GM18858 (cell line): ENCODE measurements at regions not wholly inside any gene's neighbourhood (a gene's known extent, or its start where the extent isn't known, plus 50 kb on each side); places are given as distances from the start of the nearest gene placed in this dataset.

Experiments
- ATAC-seq: cut with Tn5 transposase; IDR thresholded peaks from one replicate; pipeline ENCODE4 v1.9.1; 2021; ENCODE audit not compliant: unreplicated experiment

DNA sequence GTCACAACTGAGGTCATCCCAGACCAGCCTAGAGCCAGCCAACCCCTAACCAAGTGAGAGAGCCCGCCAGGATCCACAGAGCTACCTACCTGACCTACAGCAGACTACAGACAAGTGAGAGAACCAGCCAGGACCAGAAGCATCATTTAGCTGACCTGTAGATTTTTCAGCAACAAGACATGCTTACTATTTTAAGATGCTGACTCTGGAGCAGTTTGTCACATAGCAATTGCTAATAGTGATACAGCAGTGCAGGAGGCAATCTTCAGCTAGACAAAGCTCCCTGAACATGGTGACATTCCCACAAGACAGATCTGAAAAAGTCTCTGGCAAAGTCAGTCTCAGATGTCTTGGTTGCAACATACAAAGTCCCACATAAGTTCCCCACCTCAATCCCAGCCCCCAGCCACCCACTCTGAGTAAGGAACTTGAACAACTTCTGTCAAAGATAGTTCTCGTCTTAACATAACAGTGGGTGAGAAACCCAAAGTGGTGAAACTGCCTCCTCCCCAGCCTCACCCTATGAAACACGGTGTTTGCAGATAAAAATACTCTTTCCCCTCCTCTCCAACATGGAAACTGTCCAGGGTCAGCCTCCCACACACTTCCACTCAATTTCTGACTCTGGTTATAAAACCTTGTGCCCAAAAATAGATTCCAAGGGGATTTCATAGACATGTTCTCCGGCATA lies 120.3 kb upstream of the SLC6A11 start:
- no peak for ATAC-seq

DNA sequence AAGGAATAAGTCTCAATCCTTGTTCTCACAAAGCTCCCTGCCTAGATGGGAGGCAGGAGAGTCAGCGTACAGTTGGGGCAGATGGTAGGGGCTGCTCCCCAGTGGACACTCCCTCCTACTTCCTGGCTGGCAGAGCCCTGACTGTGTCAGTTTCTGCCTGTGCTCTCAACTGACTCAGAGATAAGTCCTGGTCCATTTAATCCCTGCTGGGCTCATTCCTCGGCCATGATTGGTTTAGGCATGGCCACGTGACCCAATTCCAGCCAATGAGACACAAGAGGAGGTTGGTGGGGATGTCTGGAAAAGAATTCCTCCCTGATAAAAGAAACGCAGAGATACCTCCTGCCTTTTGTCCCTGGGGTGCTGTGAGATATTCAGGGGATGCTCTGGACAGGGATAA lies 118.1 kb upstream of the SLC6A11 start:
- no peak for ATAC-seq

DNA sequence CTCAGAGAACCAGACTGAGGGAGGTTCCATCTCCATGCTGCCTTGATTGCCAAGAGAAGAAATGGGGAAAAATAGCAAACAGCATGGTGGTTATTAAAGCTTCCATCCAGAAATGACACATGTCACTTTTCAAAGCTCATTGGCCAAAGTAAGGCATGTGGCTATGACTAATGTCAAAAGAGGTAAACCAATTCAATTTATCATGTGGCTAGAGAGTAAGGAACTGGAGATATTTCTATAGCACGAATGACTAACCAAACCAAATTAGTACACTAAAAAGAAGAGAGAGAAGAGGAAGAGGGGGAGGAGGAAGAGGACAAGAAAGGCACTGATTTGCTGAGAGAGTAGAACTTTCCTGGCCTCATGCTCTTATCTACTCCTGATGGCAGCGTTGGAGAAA lies 115.2 kb upstream of the SLC6A11 start:
- ATAC-seq: no peak

DNA sequence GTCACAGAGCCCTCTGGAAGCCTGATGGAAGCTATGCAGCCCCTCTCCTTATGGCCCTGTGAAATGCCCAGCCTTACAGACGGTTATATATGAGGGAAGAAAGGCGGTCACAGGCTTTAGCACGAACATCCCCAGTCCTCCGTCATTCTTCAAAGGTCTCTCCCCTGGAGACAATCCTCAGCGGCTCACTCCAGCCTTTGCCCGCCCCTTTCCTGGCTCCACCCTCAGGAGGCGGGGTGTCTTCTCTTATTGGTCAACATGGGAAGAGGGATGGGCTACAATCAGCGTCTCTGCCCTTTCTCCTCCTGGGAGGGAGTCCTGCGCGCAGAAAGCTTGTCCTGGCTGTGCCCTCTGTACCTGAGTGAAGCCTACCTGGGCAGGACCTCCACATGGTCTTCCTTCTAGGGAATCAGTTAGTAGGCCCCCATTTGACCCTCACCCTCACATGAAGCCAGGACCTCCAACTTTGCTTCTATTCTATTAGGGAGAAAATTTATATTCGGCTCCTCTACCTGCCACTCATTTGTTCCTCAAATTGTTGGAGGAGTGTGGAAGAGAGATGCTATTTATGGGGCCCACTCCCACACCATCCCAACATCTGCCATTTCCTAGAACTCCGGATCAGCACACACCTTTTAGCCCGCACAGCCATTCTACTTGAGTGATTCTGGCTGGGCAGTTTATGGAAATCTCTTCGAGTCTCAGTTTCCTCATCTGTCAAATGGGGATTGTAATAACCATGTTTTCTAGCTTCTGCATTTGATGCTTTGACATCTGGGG lies 112.9 kb upstream of the SLC6A11 start:
- no peak for ATAC-seq

DNA sequence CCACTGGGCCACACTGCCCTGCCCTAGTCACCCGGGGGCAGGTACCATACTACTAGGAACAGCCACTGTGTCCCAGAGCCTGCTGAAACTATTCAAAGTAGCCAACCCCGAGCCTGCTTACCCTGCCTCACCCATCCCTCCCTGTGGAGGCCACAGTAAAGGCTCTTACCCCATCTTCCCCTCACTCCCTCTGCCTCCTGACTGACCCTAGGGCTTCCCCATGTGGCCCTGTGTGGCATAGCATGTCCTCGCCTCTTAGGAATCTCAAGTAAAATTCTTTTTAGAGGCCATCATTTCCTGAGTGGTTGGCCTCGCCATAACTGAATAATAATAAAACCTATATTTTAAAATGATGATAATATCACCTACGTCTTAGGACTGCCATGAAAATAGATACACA lies 112.2 kb upstream of the SLC6A11 start:
- ATAC-seq: no peak

DNA sequence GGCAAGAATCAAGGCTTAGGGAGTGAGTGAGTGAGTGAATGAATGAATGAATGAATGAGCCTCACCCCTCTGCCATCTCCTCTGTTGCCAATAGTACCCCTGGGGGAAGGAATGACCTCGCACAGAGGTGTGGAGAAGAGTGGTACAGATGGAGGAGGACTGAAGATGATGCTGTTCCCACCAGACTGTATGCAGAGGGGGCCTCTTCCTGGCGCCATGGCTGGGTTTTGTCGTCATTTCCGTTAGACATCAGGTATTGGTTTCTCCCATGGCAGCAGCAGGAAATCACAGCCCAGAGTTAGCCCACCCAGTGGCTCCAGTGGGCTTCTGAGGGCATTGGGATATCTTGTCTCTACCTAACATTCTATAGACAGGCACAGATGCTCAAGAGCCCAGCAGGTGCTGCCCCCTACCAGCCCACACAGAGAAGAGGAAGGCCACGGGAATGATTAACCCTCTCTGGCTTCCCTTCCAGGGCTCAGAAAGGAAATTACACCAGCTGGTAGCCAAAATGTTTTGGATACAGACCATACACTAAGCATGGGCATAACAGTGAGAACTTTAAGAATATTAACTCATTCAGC lies 109.8 kb upstream of the SLC6A11 start:
- no peak for ATAC-seq

DNA sequence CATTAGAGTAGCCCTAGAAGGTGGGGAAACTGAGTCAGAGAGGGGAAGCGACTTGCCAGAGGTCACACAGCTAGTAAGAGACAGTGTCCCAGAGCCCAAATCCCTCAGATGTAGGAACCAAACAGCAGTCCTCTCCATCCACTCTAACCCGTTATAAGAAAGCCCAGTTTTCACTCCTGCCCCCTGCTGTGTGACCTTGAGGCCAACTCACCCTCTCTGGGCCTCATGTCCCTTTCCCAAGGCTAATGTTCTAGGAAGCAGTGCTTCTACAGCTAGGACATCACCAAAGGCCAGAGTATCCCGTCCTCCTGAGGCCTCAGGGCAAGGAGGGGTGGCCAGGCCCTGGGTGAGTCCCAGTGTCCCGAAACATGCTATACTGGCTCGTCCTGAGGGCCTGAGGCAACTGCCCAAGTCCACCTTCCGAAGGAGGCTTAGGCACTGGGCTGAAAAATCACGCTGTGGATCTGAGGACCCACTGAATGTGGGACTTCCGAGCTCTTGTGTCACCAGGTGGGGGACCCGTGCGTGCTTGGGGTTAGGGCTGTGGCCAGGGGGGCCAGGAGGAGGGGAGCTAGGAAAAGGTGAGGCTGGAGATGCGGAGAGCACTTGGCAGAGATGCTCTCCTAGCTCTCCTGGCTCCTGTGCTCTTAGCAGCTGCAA lies 109.2 kb upstream of the SLC6A11 start:
- no peak for ATAC-seq

DNA sequence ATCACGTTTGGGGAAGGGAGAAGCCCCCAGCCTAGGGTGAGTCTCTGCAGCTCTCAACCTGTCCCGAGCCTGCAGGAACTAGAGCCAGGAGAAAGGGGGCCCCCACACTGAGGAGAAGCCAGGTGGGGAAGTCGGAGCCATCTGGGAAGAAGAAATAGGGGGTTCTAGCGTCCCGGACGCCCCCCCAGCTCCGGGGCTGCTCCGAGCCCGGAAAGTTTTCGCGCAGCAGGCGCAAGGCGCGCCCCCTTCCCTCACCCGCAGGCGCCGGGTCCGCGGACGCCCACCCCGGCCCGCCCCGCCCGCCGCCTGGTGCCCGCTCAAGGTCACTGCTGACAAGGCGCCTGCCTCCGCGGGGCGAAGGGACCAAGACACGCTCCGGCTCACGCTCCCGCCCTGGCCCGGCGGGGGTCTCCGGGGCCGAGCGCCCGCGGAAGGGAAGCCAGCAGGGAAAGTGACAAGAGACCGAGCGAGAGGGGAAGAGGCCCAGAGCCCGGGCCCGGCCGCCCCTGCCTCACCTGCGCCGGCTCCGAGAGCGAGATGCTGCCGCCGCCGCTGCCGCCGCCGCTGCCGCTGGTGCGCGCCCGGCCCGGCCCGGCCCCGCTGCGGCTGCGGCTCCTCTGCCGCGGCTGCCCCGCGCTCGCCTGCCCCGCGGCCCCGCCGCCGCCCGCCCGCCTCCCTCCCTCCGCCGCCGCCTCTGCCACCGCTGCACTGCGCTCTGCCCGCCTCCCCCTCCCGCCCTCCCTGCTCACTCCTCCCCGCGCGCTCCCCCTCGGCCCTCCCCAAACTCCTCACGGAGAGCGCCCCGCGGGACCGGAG lies 108.4 kb upstream of the SLC6A11 start:
- no peak for ATAC-seq

DNA sequence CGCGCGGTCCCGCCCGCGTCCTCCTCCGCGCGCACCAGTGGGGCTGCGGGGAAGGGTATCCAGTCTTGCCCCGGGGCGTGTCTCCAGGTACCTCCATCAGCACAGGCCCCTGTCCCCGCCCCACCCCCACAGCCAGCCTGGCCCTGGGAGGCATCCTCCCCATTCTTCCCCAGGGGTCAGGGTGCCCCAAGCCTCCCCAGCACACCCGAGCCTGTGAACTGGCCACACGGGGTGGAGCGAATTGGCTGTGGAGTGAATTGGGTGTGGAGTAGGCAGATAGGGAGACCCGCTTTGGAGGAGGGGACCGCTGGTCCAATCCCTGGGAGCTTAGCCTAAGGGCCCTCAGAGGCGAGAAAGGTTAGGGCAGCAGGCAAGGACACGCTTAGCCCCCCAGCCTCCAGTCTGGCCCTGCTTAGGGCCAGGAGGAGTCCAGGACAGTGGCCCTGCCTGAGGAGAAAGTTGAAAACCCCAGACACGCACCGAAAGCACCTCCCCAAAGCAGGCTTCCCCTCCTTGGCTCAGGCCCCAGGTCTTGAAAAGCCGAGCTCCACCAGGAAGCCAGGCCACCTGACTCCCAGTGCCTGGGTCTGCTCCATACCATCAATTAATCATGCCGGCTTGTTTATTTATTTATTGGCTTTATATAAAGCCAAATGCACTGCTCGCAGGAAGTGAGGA lies 107.7 kb upstream of the SLC6A11 start:
- no peak for ATAC-seq

DNA sequence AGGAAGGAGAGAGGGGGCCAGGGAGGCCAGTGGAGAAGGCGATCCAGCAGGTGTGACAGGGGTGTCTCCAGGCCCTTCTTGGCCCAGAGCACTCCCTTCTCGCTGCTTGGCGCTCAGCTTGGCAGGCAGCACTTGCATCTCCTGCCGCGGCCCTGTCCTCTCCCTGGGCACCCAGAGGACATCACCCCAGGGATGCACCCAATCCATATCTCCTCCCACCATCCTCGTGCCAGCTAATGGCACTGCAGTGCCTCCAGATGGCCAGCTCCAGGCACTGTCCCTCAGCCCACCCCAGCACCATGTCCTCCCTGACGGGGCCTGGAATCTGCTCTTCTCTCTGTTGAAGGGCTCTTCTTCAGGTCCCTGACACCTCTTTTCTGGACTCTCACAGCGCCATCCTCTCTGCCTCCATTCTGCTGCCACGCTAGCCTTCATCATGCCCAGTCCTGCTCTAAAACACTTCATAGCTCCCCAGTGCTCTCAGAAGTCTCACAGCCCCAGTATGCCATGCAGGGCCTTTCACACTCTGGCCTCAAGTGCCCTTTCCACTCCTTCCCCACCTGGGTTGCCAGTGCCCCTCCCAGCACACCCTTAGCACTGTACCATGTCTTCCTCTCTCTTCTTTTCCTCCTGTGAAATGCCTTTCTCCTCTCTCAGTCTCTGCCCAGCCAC lies 106.8 kb upstream of the SLC6A11 start:
- no peak for ATAC-seq

DNA sequence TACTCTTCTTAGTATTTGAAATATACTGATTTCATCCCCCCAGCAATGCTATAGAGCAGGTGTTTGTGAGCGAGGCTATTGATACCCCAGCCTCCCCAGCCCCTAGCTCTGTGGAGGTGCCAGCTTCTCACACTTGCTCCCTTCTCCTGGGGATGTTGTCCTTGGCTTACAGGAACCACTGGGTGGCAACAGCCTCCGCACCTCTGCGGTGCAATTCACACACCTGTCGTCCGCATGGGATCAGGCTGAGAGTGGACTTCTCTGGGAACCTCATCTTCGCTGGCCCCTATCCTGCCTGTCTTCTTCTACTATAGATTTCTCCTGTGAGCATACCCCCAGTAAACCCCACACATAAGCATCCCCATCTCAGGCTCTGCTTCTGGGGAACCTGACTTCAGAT lies 103.9 kb upstream of the SLC6A11 start:
- no peak for ATAC-seq

DNA sequence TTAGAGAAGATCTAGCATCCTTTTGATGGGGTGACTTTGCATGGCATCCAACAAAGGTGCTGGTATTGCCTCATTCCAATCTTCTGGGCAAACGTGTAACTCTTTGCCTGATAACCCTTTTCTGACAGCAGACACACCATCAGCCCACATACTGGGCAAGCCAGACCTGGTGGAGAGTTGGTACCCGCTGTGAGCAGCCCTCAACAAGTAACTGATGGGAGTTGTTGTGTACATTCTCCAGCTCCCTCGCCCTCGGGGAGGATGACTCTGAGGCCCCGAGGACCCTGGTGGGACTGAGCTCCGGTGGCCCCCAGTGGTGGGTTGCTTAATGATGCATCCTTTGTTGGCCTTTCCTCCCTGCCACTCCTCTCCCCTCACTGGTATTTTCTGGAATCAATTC lies 102.4 kb upstream of the SLC6A11 start:
- ATAC-seq: no peak

DNA sequence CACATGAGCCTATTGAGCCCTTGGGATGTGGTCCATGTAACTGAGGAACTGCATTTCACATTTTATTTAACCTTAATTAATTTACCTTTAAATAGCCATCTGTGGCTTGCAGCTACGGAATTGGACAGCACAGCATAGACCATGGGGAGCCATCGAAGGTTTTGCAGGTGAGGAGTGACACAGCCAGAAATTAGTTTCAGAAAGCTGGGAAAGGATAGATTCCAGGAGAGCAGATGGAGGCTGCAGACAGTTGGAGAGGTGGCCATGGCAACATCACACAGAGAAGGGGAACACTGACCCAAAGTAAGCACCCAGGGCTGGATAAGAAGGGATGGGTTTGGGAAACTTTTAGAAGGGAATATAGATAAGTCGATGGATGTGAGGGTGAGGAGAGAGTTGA lies 100.1 kb upstream of the SLC6A11 start:
- ATAC-seq: no peak

DNA sequence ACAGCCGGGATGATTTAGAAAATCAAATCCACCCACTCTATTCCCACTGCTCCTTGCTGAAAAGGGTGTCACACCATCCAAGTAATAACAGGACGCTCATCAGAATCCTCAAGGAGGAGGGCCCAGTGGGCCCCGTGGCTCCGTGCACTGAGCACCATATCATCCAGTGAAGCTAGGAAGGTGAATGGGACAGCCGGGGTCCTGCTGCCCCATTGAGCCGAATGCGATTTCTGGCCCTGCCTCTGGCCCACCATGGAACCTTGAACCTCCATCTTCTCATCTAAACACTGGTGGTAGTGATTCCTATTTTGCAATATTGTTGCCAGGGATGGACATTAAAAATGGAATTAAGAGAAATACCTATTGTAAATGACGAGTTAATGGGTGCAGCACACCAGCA lies 99.1 kb upstream of the SLC6A11 start:
- ATAC-seq: no peak

DNA sequence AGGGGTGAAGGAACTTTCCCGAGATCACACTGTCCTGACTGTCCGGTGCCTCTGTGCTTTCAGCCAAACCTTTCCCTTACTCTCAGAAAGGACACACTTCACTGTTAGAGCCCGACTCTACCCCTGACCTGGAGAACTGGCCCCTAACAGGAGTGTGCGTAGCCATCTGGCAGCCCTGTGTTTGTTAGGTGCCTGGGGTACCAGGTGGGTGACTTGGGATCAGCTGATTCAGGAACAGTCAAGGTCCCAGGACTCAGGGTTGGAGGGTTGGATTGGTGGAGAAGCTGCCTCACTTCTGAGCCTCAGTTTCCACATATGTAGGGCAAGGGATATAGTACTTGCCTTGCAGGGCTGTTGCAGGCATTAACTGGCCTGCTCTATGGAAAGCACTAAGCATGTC lies 98.3 kb upstream of the SLC6A11 start:
- no peak for ATAC-seq

DNA sequence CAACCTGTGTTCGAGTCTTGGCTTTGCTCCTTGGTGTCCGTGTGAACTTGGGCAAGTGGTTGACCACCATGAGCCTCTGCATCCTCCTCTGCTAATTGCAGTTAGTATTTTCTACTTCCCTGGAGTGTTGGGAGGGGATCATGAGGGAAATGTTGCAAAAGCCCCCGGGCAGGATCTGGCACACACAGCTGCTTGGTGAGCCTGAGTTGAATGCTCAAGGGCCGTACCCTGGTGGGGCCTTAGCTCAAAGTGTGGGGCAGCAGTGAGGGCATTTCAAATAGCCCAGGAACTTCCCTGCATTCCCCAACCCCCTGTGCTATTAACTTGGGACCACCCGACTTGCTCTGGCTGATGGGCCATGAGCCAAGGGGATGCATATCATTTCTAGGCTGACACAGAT lies 94.9 kb upstream of the SLC6A11 start:
- no peak for ATAC-seq

DNA sequence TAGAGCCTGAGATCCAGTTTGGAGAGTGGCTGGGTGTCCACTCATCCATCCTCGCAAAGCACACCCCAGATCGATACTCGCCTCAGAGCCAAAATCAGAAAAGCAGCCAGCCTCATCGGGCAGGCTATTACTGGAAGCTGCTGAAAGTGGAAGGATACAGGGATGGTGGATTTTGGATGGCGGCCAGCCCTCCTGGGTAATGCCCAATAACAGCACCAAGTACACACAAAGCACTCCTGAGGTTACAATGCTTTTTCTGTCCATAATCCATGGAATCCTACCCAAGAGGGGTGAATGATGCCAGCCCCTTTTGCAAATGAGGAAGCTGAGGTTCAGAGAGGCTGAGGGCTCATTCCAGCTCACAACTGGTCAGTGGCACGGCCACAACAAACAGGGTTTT lies 93.1 kb upstream of the SLC6A11 start:
- ATAC-seq: no peak

DNA sequence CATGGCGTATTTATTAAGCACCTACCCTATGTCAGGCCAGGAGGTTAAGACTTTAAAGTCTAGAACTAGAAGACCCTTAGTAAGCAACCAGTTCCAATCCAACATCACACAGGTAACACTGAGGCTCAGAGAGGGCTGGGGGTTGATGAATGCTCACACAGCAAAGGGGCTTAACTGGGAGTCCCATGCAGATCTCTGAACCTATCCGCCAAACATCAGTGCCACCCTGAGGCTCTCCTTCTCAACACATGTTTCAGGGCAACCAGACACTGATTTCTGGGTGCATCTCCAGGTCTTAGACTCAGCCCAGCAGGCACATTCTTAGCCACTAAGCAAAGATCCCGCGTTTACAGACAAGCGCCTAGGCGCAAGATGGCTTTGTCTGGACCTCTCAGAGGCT lies 92.0 kb upstream of the SLC6A11 start:
- ATAC-seq: no peak

DNA sequence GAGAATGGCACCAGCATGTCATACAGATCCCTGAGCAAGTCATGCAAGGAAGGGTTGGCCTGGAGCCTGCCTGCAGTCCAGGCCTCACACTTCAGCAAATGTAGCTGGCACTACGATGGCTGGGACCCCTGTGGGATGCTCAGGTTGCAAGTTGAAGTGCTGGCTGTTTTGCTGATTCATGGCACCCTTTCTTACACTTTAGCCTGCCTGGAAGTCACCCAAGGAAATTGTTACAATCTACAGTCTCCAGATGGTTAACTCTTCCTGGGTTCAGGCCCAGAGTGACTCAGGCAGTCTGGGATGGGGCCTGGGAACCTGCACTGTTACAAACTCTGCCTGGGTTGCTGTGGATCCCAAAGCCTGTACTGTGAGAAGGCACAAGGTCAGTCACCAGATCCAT lies 91.0 kb upstream of the SLC6A11 start:
- ATAC-seq: no peak

DNA sequence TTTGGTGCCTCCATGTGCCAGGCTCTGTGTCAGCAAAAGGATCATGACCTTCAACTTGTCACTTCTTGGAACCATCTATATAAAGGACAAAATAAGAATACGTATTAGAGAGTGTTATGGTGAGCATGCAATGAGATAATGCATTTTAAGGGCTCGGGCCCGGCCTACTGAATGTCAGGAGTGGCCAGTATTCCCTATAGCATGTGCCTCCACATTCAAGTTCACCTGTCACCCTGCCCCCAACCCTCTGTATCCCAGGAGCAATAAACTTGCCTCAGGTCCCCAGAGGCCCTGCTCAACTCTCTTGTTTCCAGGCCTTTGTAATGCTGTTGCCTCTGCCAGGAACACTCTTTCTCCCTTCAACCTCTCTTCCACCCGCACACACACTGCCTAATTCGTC lies 90.2 kb upstream of the SLC6A11 start:
- ATAC-seq: no peak
